AG04450 (cell line): ENCODE measurements at regions not wholly inside any gene's neighbourhood (a gene's known extent, or its start where the extent isn't known, plus 50 kb on each side); places are given as distances from the start of the nearest gene placed in this dataset.

Experiments
- CTCF ChIA-PET: fragments of 300-600, 350-600 bp; formaldehyde crosslinking; extraction: SDS; loops from one replicate; lab custom pipeline; 2022; ENCODE audit warnings: antibody characterized with exemption, inconsistent platforms; lab: Charles Lee
- POLR2A ChIA-PET: fragments of 350-600 bp; formaldehyde crosslinking; extraction: SDS; loops from one replicate; lab custom pipeline; 2021; ENCODE audit warnings: antibody characterized with exemption, inconsistent platforms; lab: Yijun Ruan, JAX
- DNase-seq: peaks from one replicate; pipeline ENCODE4 v3.0.0-alpha.2; 2011; ENCODE audit warnings: low read depth, low spot score
- H3K27ac ChIP-seq: one replicate; pipeline ENCODE4 v1.5.1; 2012; ENCODE audit warnings: low read depth, low read length, control low read depth
- H3K27me3 ChIP-seq: one replicate; pipeline ENCODE4 v1.6.0; 2012; ENCODE audit warnings: low read length; ENCODE audit not compliant: control insufficient read depth, insufficient read depth
- H3K4me3 ChIP-seq: 2 replicates; pipeline ENCODE4 v1.5.1; 2011; ENCODE audit warnings: mild to moderate bottlenecking, low read depth, low read length, control low read depth
- H3K9me3 ChIP-seq: 2 replicates; pipeline ENCODE4 v1.5.1; 2012; ENCODE audit warnings: low read length; ENCODE audit not compliant: control insufficient read depth, insufficient read depth
- TF ChIP-seq, protein P1 (sequence below): IDR thresholded peaks from 2 replicates; pipeline ENCODE4 v1.5.1; 2011; ENCODE audit warnings: low read depth, low read length, control low read depth, inconsistent platforms

DNA sequence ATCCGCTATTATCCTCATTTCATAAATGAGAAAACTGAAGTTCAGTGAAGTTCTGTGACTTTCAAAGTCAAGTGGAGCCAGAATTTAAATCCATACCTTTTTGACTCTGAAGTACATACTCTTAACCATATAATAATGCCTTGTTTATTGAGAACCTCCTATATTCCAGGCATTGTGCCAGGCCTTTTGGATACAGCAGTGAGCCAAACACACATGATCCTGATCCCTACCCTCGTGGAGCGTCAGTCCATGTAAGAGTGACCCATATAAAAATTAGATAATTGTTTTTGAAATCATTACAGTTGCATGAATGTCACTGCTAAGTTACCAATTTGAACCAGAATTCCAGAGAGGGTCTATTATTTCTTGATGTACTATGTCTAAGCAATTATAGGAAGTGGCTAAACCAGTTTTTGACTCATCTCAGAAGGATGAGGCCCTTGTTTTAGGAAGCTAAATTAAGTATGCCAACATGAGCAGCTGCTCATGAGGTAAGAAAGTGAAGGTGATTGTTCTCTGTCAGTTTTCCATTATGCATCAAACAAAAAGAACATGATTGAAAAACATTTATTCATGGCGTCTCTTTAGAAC lies 289.5 kb downstream of the GLUD2 start:
- TF ChIP-seq, protein P1, sequence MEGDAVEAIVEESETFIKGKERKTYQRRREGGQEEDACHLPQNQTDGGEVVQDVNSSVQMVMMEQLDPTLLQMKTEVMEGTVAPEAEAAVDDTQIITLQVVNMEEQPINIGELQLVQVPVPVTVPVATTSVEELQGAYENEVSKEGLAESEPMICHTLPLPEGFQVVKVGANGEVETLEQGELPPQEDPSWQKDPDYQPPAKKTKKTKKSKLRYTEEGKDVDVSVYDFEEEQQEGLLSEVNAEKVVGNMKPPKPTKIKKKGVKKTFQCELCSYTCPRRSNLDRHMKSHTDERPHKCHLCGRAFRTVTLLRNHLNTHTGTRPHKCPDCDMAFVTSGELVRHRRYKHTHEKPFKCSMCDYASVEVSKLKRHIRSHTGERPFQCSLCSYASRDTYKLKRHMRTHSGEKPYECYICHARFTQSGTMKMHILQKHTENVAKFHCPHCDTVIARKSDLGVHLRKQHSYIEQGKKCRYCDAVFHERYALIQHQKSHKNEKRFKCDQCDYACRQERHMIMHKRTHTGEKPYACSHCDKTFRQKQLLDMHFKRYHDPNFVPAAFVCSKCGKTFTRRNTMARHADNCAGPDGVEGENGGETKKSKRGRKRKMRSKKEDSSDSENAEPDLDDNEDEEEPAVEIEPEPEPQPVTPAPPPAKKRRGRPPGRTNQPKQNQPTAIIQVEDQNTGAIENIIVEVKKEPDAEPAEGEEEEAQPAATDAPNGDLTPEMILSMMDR = no peak
- ChIA-PET POLR2A (no interaction called here), CTCF (interaction anchor here (0.7 kb wide), 1 partner anchor 335 kb away, joined by 4 read pairs; no protein-coding TSS in a partner anchor)
- no peak overlapping the region for H3K27ac ChIP-seq
- H3K9me3 ChIP-seq = no peaks in the 10 kb centered on the region
- no peaks in the 10 kb centered on the region for H3K27me3 ChIP-seq
- no peak overlapping the region for H3K4me3 ChIP-seq
- no peak for DNase-seq

DNA sequence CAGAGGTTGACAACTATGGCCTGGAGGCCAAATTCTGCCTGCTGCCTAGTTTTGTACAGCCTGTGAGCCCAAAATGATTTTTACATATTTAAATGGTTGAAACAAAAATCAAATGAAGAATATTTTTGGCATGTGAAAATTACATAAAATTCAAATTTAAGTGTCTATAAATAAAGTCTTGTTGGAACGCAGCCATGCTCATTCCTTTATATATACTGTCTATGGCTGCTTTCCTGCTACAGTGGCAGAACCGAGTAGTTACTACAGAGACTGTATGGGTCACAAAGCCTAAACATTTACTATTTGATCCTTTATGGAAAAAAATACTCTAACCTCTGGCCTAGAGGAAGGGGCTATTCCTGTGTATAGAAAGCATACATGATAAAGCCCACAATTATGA lies 290.4 kb downstream of the GLUD2 start:
- DNase-seq = no peak
- ChIA-PET POLR2A (no interaction called here), CTCF (no interaction called here)
- Histone ChIP-seq H3K27ac (no peak overlapping the region), H3K27me3 (no peaks in the 10 kb centered on the region), H3K4me3 (no peak overlapping the region), H3K9me3 (no peaks in the 10 kb centered on the region)
- TF ChIP-seq, protein P1 = no peak

DNA sequence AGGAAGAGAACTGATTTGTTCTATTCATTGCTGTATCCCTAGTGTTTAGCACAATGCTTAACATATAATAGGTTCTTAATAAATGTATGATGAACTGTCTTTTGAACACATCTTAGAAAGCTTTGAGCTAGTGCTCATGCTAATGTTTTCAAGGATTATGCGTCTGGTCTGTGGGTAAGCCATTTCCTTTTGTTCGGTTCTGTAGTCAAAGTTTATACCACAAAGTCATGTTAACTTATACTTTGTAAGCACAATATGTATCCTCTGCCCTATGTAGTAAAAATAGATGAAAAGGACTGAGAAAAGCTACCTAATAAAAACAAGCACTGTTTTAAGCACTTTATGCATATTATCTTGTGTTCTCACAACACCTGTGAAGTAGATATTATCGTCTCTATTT lies 301.9 kb downstream of the GLUD2 start:
- H3K27me3 ChIP-seq = no peaks in the 10 kb centered on the region
- POLR2A ChIA-PET = no interaction called here
- H3K4me3 ChIP-seq = no peak overlapping the region
- no peak overlapping the region for H3K27ac ChIP-seq
- no peak for DNase-seq
- TF ChIP-seq, protein P1 = no peak
- no peaks in the 10 kb centered on the region for H3K9me3 ChIP-seq
- CTCF ChIA-PET = no interaction called here

DNA sequence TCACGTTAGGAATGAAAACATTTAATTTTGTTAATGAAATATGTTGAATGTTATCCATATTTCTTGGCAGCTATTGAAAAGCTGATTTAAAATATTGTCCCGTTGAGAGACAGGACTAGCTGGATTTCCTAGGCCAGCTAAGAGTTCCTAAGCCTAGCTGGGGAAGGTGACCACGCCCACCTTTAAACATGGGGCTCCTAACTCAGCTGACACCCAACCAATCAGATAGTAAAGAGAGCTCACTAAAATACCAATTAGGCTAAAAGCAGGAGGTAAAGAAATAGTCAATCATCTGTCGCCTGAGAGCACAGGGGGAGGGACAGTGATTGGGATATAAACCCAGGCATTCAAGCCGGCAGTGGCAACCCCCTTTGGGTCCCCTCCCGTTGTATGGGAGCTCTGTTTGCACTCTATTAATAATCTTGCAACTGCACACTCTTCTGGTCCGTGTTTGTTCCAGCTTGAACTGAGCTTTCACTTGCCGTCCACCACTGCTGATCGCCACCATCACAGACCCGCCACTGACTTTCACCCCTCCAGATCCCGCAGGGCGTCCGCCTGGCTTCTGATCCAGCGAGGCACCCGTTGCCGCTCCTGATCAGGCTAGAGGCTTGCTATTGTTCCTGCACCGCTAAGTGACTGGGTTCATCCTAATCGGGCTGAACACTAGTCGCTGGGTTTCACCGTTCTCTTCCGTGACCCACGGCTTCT lies 308.9 kb downstream of the GLUD2 start:
- Histone ChIP-seq H3K27ac (no peak overlapping the region), H3K27me3 (no peaks in the 10 kb centered on the region), H3K4me3 (no peak overlapping the region), H3K9me3 (peaks cover 4% of the 10 kb centered on the region; the same call in 1 of the 2 replicates)
- no peak for DNase-seq
- CTCF ChIA-PET = no interaction called here
- TF ChIP-seq, protein P1 = no peak
- POLR2A ChIA-PET = no interaction called here

DNA sequence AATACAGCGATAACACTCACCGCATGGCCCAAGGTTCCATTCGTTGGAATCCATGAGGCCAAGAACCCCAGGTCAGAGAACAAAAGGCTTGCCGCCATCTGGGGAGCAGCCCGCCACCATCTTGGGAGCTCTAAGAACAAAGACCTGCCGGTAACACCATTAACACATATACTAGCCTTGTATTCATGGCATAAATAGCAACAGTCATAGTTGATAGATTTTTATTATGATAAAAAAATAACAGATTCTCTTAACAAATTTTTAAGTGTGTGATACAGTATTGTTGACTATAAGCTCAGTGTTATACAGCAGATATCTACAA lies 309.4 kb downstream of the GLUD2 start:
- TF ChIP-seq, protein P1 = no peak
- Histone ChIP-seq H3K4me3 (no peak overlapping the region), H3K27me3 (no peaks in the 10 kb centered on the region), H3K27ac (no peak overlapping the region), H3K9me3 (peaks cover 4% of the 10 kb centered on the region; the same call in 1 of the 2 replicates)
- ChIA-PET POLR2A (no interaction called here), CTCF (no interaction called here)
- no peak for DNase-seq
